Neuron (in vitro differentiated cells): ENCODE measurements at regions not wholly inside any gene's neighbourhood (a gene's known extent, or its start where the extent isn't known, plus 50 kb on each side); places are given as distances from the start of the nearest gene placed in this dataset.

Source experiments
- H2AFZ ChIP-seq: one replicate; pipeline ENCODE4 v1.6.1; 2013; ENCODE audit warnings: low read depth, mild to moderate bottlenecking, inconsistent platforms, low read length, moderate library complexity
- H3K27me3 ChIP-seq: one replicate; pipeline ENCODE4 v1.6.1; 2013; ENCODE audit warnings: low read length; ENCODE audit not compliant: insufficient read depth
- H3K36me3 ChIP-seq: one replicate; pipeline ENCODE4 v1.6.1; 2013; ENCODE audit warnings: low read length; ENCODE audit not compliant: insufficient read depth
- H3K4me1 ChIP-seq: one replicate; pipeline ENCODE4 v1.6.1; 2013; ENCODE audit warnings: low read length; ENCODE audit not compliant: insufficient read depth
- H3K4me3 ChIP-seq: 2 replicates; pipeline ENCODE4 v1.5.1; 2013; ENCODE audit warnings: mild to moderate bottlenecking, low read length, moderate library complexity
- H3K9me3 ChIP-seq: one replicate; pipeline ENCODE4 v1.6.1; 2013; ENCODE audit warnings: low read length

- no peaks in the 10 kb centered on the region for H3K9me3 ChIP-seq
- no peak overlapping the region for H3K4me3 ChIP-seq
- no peaks in the 10 kb centered on the region for H3K4me1 ChIP-seq
- no peaks in the 10 kb centered on the region for H3K27me3 ChIP-seq
- H3K36me3 ChIP-seq, result no peaks in the 10 kb centered on the region
- H2AFZ ChIP-seq, result no peak overlapping the region
Measured at GRCh38 chr2:200066417-200066816, 111.0 kb downstream of the MAIP1 start.

- H3K27me3 ChIP-seq, result no peaks in the 10 kb centered on the region
- no peaks in the 10 kb centered on the region for H3K36me3 ChIP-seq
- H3K4me3 ChIP-seq, result no peak overlapping the region
- H2AFZ ChIP-seq, result no peak overlapping the region
- H3K9me3 ChIP-seq, result no peaks in the 10 kb centered on the region
- no peaks in the 10 kb centered on the region for H3K4me1 ChIP-seq
Measured at GRCh38 chr2:200068642-200069041, 113.3 kb downstream of the MAIP1 start.

DNA sequence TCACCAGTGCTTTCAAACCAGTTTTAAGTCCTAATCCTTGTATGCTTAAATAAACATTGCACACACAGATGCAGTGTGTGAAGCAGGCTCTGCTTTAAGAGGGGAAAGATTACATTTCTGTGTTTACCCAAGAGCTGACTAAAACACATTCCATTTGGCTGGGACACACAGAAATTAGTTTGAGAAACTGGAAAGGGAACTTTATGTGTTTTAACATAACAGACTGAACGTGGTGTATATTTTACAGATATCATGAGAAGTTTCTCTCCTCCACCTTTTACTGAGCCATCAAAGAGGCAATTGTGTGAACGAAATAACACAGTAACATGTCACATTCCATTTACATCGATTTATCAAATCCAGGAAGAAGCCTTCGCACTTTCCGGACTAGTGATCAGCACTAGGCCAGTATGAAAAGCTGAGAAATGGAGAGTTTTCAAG lies 121.8 kb downstream of the MAIP1 start:
- Histone ChIP-seq H3K4me3 (no peak overlapping the region), H3K36me3 (no peaks in the 10 kb centered on the region), H2AFZ (no peak overlapping the region)

DNA sequence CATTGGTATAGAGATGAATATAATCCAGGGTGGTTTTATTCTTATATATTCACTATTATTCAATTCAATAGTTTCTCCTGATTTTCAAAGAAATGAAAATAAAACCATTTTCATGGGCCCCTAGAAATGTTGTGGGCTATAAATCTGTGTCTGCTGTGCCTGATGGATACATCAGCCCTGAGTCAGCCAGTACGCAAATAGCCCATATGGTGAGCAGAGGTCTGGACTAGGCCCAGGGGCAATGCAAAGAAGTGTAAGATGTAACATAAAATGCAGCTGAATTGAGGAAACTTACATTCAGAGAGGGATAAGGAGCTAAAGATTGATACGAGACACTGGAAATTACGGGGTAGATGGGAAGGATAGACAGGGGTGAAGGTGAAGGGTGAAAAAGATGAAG lies 122.5 kb downstream of the MAIP1 start:
- Histone ChIP-seq H3K27me3 (no peaks in the 10 kb centered on the region), H3K9me3 (no peaks in the 10 kb centered on the region), H3K4me3 (no peak overlapping the region), H2AFZ (no peak overlapping the region), H3K4me1 (no peaks in the 10 kb centered on the region), H3K36me3 (no peaks in the 10 kb centered on the region)

More for the DNA sequence above, 121.8 kb downstream of the MAIP1 start:
- no peaks in the 10 kb centered on the region for H3K4me1 ChIP-seq
- H3K27me3 ChIP-seq, result no peaks in the 10 kb centered on the region
- H3K9me3 ChIP-seq, result no peaks in the 10 kb centered on the region

DNA sequence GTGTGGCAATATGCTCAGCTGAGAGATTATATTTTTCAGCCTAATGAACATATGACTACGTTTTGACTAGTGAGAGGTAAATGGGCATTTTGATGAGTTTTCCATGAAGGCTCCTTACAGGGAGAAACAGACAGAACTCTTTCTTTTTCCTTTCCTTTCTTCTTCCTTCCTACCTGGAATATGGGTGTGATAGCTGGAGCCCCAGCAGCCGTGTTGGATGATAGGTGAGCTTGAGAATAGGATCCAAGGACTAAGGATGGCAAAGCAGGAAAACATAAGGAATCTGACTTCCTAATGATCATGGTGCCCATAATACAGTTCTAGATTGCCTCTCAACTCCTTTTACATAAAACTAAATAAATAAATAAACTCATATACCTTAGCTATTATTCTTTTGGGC lies 124.0 kb downstream of the MAIP1 start:
- Histone ChIP-seq H3K27me3 (no peaks in the 10 kb centered on the region), H3K4me3 (no peak overlapping the region), H3K9me3 (no peaks in the 10 kb centered on the region), H3K4me1 (no peaks in the 10 kb centered on the region), H3K36me3 (no peaks in the 10 kb centered on the region), H2AFZ (no peak overlapping the region)

- H3K4me3 ChIP-seq, result no peak overlapping the region
- H2AFZ ChIP-seq, result no peak overlapping the region
- no peaks in the 10 kb centered on the region for H3K4me1 ChIP-seq
- no peaks in the 10 kb centered on the region for H3K27me3 ChIP-seq
- H3K9me3 ChIP-seq, result no peaks in the 10 kb centered on the region
- H3K36me3 ChIP-seq, result no peaks in the 10 kb centered on the region
Measured at GRCh38 chr2:200081236-200081635, 125.9 kb downstream of the MAIP1 start.

DNA sequence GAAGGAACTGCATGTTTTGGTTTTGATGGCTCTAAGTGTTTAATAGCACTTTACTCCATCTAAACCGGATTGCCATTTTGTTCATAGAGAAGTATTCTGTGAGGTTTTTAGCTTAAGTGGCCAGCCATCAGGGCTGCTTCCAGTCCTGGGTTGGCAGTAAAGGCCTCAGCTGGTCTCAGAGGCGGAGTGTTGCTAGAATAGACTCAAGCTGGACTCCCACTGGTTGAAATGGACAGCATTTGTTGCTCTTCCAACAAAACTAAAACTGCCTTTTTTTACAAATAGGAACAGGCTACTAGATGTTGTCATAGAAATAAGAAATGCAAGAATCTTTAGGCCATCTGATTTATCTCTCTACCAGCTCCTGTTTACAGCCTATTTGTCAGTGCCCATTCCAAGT lies 126.4 kb downstream of the MAIP1 start:
- Histone ChIP-seq H3K27me3 (no peaks in the 10 kb centered on the region), H3K4me3 (no peak overlapping the region), H3K36me3 (no peaks in the 10 kb centered on the region)

DNA sequence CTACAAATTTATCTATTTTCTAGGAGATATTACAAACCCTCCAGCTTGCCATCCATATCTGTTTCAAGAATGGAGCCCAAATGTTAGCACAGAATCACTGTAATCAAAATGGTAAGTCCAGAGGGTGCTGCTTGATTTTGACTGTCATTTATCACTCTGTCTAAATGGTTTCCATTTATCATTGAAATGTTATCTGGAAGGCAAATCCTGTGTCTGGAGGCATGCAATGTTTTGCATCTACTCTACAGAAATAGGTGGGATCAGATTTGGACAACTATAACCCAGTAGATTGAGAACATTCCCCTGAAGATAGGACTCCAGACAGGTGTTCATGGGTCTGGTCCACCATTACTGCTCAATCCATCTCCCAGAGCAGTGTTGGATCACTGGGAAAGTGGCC lies 128.7 kb downstream of the MAIP1 start:
- no peaks in the 10 kb centered on the region for H3K36me3 ChIP-seq

More for the DNA sequence above, 126.4 kb downstream of the MAIP1 start:
- Histone ChIP-seq H3K9me3 (no peaks in the 10 kb centered on the region), H3K4me1 (no peaks in the 10 kb centered on the region), H2AFZ (no peak overlapping the region)

GRCh38 chr2:200086911-200087310 lies 131.5 kb downstream of the MAIP1 start:
- Histone ChIP-seq H3K27me3 (no peaks in the 10 kb centered on the region), H2AFZ (no peak overlapping the region), H3K36me3 (no peaks in the 10 kb centered on the region), H3K4me3 (no peak overlapping the region), H3K9me3 (no peaks in the 10 kb centered on the region), H3K4me1 (peaks cover 17% of the 10 kb centered on the region)

More for the DNA sequence above, 128.7 kb downstream of the MAIP1 start:
- no peak overlapping the region for H3K4me3 ChIP-seq
- H3K4me1 ChIP-seq, result peaks cover 6% of the 10 kb centered on the region
- H2AFZ ChIP-seq, result no peak overlapping the region
- no peaks in the 10 kb centered on the region for H3K27me3 ChIP-seq
- no peaks in the 10 kb centered on the region for H3K9me3 ChIP-seq

DNA sequence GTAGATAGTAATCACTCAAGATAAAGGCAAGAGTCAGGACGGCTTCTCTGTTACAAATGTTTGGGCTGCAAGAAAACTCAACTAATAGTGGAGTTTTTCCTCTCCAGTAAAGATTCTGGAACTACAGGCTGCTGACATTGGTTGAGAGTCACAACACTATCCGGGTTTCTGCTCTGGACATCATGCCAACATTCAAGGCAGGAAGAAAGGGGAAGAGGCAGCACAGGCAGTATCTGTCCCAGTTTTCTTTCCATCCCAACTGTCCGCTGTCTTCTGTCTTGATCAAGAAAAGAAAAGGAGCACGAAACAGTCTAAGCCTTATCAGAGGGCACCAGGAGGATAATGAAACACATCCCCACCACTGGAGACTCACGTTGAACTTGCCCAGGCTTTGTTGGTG lies 132.1 kb downstream of the MAIP1 start:
- Histone ChIP-seq H3K27me3 (no peaks in the 10 kb centered on the region), H3K4me1 (peaks cover 17% of the 10 kb centered on the region), H3K4me3 (no peak overlapping the region), H3K9me3 (no peaks in the 10 kb centered on the region), H2AFZ (no peak overlapping the region), H3K36me3 (no peaks in the 10 kb centered on the region)

DNA sequence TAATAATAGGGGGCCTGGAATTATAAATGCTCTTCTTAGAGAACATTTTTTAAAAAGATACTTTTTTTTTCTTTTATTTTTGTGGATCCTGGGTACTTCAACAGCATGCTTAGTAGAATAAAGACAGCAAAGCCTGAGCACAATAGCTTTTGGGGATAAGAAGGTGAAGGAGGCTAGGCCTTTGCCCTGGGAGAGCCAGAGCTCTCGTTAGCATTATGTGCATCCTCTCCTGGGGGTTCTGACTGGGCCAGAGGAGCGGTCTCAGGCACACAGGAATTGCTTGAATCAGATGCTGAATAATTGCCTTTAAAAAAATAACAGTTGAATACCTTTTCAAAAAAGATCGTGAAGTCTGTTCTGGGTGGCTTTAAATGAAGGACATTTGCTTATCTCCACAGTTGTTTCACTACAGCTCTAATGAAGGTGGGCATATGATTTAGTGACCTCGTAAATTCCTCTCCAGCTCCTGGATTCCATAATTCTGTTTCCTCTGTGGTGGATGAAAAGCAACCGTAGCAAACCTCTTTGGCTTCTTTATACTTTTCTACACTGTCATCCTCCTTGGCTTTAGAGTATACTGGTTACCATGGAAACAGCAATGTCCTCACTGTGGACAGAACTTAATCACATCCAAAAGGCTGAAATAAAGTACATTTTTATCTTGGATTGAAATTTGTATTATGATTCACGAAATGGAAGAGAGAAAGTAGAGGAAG lies 133.8 kb downstream of the MAIP1 start:
- Histone ChIP-seq H3K9me3 (no peaks in the 10 kb centered on the region), H3K4me3 (no peak overlapping the region), H3K27me3 (no peaks in the 10 kb centered on the region), H3K4me1 (peaks cover 19% of the 10 kb centered on the region), H3K36me3 (no peaks in the 10 kb centered on the region), H2AFZ (no peak overlapping the region)

DNA sequence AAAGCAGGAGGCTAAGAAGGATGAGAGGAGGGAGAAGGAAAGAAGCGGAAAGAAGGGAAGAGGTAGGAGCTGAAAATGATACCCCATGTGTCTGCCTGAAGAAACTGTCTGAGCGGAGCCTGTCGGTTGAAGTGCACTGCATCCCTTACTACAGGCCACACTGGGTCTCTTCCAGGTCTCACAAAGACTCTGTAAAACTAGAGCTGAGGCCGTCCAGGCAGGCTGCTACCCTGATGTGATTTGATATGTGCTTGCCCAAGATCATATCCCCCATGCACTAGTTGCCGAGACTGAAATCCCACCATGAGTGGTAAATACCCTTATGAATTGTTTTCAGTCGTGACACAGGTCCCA lies 134.4 kb downstream of the MAIP1 start:
- H3K27me3 ChIP-seq, result no peaks in the 10 kb centered on the region
- H2AFZ ChIP-seq, result no peak overlapping the region
- H3K4me3 ChIP-seq, result no peak overlapping the region
- no peaks in the 10 kb centered on the region for H3K36me3 ChIP-seq
- H3K4me1 ChIP-seq, result peaks cover 24% of the 10 kb centered on the region
- H3K9me3 ChIP-seq, result no peaks in the 10 kb centered on the region

GRCh38 chr2:200090683-200091082 lies 135.3 kb downstream of the MAIP1 start:
- peaks cover 27% of the 10 kb centered on the region for H3K4me1 ChIP-seq
- H3K9me3 ChIP-seq, result no peaks in the 10 kb centered on the region
- no peaks in the 10 kb centered on the region for H3K36me3 ChIP-seq
- H3K4me3 ChIP-seq, result no peak overlapping the region
- no peaks in the 10 kb centered on the region for H3K27me3 ChIP-seq
- no peak overlapping the region for H2AFZ ChIP-seq

GRCh38 chr2:200091126-200091525 lies 135.7 kb downstream of the MAIP1 start:
- Histone ChIP-seq H3K4me3 (no peak overlapping the region), H2AFZ (no peak overlapping the region), H3K9me3 (no peaks in the 10 kb centered on the region), H3K4me1 (peaks cover 27% of the 10 kb centered on the region), H3K27me3 (no peaks in the 10 kb centered on the region), H3K36me3 (no peaks in the 10 kb centered on the region)
